ENCODE measurements at regions not wholly inside any gene's neighbourhood (a gene's known extent, or its start where the extent isn't known, plus 50 kb on each side); places are given as distances from the start of the nearest gene placed in this dataset.
A peak's percentile ranks its signal among the peaks of the same experiment; 100 is the strongest.

GRCh38 chr7:67408109-67408508 lies 411.5 kb downstream of the TYW1 start:
- no peak overlapping the region for H3K27ac ChIP-seq
- H3K4me3 ChIP-seq (replicated peaks in 1 of 3), result no peak overlapping the region
- no peaks in the 10 kb centered on the region for H3K9me3 ChIP-seq
- H3K36me3 ChIP-seq, result no peaks in the 10 kb centered on the region
- H3K4me1 ChIP-seq, result no peaks in the 10 kb centered on the region
- intact Hi-C loops (cut with DNase I), result no loop called here
- TF ChIP-seq POLR2A (IDR thresholded peaks at IDR 0.05) (no peak), CTCF (IDR thresholded peaks at IDR 0.05) (no peak)
- peak; percentile 27 to 34 for DNase-seq
- no peaks in the 10 kb centered on the region for H3K27me3 ChIP-seq

GRCh38 chr7:67413670-67414069 lies 417.0 kb downstream of the TYW1 start:
- Histone ChIP-seq H3K36me3 (no peaks in the 10 kb centered on the region), H3K4me1 (no peaks in the 10 kb centered on the region), H3K27ac (no peak overlapping the region), H3K9me3 (no peaks in the 10 kb centered on the region), H3K4me3 (replicated peaks in 1 of 3) (no peak overlapping the region), H3K27me3 (no peaks in the 10 kb centered on the region)
- intact Hi-C loops (cut with DNase I), result no loop called here
- WGBS, 2 donors, result 47 to 65% methylated on average over 3 of the region's 3 CpGs
- TF ChIP-seq CTCF (IDR thresholded peaks at IDR 0.05) (no peak), POLR2A (IDR thresholded peaks at IDR 0.05) (no peak)
- no peak for DNase-seq

GRCh38 chr7:67414858-67415257 lies 418.2 kb downstream of the TYW1 start:
- intact Hi-C loops (cut with DNase I), result no loop called here
- DNase-seq, result no peak
- H3K27ac ChIP-seq, result no peak overlapping the region
- no peaks in the 10 kb centered on the region for H3K9me3 ChIP-seq
- TF ChIP-seq POLR2A (IDR thresholded peaks at IDR 0.05), result no peak
- no peak overlapping the region for H3K4me3 ChIP-seq (replicated peaks in 1 of 3)
- H3K27me3 ChIP-seq, result no peaks in the 10 kb centered on the region
- 96 to 97% methylated on average over 6 of the region's 6 CpGs for WGBS, 2 donors
- no peaks in the 10 kb centered on the region for H3K36me3 ChIP-seq
- H3K4me1 ChIP-seq, result no peaks in the 10 kb centered on the region

- intact Hi-C loops (cut with DNase I), result no loop called here
- Histone ChIP-seq H3K9me3 (no peaks in the 10 kb centered on the region), H3K36me3 (no peaks in the 10 kb centered on the region), H3K4me1 (no peaks in the 10 kb centered on the region), H3K4me3 (replicated peaks in 1 of 3) (no peak overlapping the region), H3K27me3 (no peaks in the 10 kb centered on the region), H3K27ac (no peak overlapping the region)
- DNase-seq, result no peak
- TF ChIP-seq POLR2A (IDR thresholded peaks at IDR 0.05) (no peak), CTCF (IDR thresholded peaks at IDR 0.05) (no peak)
- 90 to 95% methylated on average over 7 of the region's 7 CpGs for WGBS, 2 donors
These were observed 426.0 kb downstream of the TYW1 start for GRCh38 chr7:67422601-67423000.

- WGBS, 2 donors, result 64 to 71% methylated on average over 9 of the region's 9 CpGs
- Histone ChIP-seq H3K36me3 (no peaks in the 10 kb centered on the region), H3K4me3 (replicated peaks in 1 of 3) (no peak overlapping the region), H3K27me3 (no peaks in the 10 kb centered on the region), H3K27ac (no peak overlapping the region), H3K4me1 (no peaks in the 10 kb centered on the region), H3K9me3 (no peaks in the 10 kb centered on the region)
- intact Hi-C loops (cut with DNase I), result no loop called here
- TF ChIP-seq CTCF (IDR thresholded peaks at IDR 0.05), result no peak
- TF ChIP-seq POLR2A (IDR thresholded peaks at IDR 0.05), result no peak
- no peak for DNase-seq
These were observed 426.4 kb downstream of the TYW1 start for GRCh38 chr7:67423065-67423464.

GRCh38 chr7:67426654-67427053 lies 430.0 kb downstream of the TYW1 start:
- H3K4me3 ChIP-seq (replicated peaks in 1 of 3), result no peak overlapping the region
- H3K27me3 ChIP-seq, result no peaks in the 10 kb centered on the region
- no peaks in the 10 kb centered on the region for H3K4me1 ChIP-seq
- no peak for DNase-seq
- TF ChIP-seq POLR2A (IDR thresholded peaks at IDR 0.05), result no peak
- no peak for TF ChIP-seq CTCF (IDR thresholded peaks at IDR 0.05)
- no peaks in the 10 kb centered on the region for H3K36me3 ChIP-seq
- H3K9me3 ChIP-seq, result no peaks in the 10 kb centered on the region
- 71 to 77% methylated on average over 3 of the region's 3 CpGs for WGBS, 2 donors
- H3K27ac ChIP-seq, result no peak overlapping the region
- intact Hi-C loops (cut with DNase I), result no loop called here
